ENCODE measurements at regions not wholly inside any gene's neighbourhood (a gene's known extent, or its start where the extent isn't known, plus 50 kb on each side); places are given as distances from the start of the nearest gene placed in this dataset.

DNA sequence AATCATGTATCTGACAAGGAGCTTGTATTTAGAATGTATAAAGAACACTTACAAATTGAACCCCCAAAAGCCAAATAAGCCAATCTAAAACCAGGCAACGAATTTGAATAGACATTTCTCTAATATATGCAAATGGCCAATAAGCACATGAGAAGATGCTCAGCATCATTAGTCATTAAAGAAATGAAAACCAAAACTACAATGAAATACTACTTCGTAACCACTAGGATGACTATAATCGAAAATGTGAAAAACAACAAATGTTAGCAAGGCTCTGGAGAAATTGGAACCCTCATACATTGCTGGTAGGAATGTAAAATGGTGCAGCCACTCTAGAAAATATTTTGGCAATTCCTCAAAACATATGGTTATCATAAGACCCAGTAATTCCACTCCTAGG lies 105.8 kb upstream of the TOP1 start:
- DNase-seq (ENCODE audit: insufficient read length, low spot score) (no peak), FAIRE-seq (peak; percentile 60)

DNA sequence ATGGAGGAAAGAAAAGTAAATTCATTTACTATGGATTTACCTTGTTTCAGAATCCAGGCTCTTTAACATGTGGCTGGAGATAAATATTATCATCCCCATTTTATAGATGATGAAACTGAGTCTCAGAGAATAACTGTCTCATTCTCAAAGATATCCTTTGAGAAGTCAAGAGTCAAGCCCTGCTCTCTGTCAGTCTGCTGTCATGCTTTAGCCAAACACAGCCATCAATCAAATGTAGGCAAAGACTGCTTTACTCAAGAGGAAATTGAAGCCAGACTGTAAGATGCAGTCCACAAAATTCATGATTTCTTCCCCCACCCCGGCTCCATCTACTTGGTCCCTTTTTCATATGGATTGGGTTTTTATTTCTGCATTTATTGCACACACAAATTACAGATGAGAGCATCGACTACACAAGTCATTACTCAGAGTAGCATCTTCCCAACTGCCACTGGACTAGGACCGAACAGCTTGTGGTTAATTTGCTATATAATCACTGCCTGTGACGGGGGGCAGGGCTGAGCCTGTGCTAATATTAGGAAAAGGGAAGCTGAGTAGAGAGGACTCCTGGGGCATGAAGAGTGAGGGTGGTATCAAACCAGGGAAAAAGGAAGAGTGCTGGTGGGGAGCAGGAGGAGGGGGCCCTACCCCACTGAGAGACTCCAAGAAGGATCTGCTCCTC lies 102.7 kb upstream of the TOP1 start:
- FAIRE-seq (no peak), DNase-seq (ENCODE audit: insufficient read length, low spot score) (no peak)

DNA sequence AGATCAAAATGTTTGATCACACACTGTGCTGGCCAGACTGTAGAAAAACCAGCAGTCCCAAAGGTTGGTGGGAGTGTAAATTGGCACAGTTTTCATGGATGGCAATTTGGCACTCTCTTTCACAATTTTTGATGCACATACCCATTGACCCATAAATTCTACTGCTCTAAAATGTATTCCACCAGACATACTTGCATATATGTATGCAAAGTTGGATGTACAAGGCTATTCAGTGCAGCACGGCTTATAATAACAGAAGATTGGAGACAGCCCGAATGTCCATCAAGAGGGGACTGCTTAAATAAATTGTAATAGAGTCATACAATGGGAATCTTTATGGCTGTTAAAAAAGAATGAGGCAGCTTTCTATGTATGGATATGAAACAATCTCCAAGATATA lies 101.7 kb upstream of the TOP1 start:
- FAIRE-seq (no peak), DNase-seq (ENCODE audit: insufficient read length, low spot score) (no peak)

DNA sequence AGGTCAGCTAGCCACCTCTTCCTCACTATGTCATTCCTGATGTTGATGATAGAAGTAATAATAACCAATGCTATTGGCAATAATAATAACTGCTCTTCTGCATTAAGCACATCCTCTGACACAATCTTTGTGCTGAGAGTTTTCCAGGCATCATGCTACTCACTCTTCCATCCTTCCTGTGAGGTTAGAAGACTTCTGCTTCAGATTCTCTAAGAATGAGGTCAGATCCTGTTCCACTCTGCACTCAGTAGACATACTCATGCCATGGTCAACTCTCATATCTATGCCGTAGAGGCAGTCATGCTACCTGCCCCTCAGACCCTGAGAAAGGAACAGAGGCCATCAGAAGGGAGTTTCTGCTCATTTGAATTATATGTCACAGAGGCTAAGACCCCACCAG lies 98.1 kb upstream of the TOP1 start:
- FAIRE-seq, result no peak

DNA sequence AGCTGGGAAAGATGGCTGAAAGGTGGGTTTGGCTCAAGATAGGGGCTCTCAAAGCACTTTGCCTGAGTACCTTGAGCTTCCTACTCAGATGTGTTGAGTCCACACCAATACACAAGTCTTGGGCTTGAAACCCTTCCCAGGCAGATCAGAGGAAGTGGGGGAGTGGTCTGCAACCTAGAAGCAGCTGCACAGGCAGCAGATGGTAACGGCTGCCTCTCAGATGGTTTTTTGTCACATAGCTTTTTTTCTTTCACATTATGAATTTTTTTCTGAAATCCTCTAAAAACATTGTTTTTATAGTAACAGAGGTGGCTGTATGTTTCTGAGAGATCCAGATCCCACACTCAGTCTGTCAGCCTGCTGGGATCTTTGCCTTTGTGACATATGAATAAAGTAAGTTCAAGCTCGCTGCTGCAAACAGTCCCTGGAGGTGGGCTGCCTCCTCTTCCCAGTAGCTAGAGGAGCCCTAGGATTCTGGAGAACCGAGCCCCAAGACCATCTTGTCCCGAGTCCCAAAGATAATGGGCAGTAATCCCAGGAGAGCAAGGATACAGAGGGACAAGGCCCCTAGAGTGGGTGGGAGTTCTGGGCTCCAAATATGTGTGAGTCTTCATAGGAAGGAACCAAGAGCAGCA lies 97.1 kb upstream of the TOP1 start:
- FAIRE-seq, result no peak

More for the DNA sequence above, 98.1 kb upstream of the TOP1 start:
- no peak for DNase-seq (ENCODE audit: insufficient read length, low spot score)

DNA sequence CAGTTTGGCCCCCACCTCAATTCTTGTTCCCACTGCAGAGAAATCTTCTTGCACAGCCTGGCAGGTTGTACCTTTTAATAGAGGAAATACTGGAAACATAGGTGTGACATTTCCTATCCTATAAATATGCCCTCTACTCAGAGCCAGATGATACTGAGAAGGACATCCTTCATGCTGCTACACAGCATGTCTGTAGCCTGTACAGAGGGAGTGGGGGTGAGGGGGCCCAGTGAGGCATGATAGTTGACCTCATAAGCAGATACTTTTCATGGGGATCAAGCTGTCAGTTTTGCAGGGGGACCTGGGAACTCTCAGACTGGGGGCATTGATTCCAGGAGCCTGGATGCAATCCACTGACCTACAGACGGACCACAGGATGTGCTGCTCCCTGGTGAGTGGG lies 96.2 kb upstream of the TOP1 start:
- DNase-seq (ENCODE audit: insufficient read length, low spot score) (no peak), FAIRE-seq (no peak)

More for the DNA sequence above, 97.1 kb upstream of the TOP1 start:
- DNase-seq (ENCODE audit: insufficient read length, low spot score), result no peak

DNA sequence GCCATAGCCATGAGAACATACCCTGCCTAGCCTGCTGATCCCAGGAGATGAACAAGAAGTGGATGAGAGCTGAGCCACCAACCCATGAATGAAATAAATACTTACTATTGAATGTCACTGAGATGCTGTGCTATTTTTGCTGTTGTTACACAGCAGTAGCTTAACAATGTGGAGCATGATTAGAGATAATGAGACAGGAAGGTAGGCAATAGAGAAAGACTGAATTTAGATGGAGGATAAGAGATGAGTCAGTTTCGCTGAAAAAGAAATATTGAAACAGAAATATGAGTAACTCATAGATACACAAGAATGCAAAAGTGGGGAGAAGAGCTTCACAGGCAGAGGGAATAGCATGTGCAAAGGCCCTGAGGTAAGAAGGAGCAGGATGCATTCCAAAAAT lies 94.9 kb upstream of the TOP1 start:
- DNase-seq (ENCODE audit: insufficient read length, low spot score) (no peak), FAIRE-seq (no peak)

DNA sequence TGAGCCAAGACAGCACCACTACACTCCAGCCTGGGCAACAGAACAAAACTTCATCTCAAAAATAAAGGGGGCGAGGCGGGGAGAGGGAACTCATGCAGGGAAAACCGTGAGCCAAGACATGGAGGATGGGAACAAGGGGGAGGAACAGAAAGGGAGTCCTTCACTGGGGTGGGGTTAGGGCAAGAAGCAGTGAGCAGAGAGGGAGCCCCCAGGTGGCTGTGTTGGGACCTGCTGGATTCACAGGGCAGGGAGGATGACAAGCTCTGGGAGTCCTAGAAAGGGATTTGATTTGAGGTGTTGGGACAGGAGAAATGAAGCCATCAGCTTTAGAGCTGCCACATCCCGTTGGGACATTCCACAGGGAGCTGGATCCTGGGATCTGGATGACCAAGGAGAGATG lies 90.6 kb upstream of the TOP1 start:
- DNase-seq (ENCODE audit: insufficient read length, low spot score), result no peak
- FAIRE-seq, result no peak

DNA sequence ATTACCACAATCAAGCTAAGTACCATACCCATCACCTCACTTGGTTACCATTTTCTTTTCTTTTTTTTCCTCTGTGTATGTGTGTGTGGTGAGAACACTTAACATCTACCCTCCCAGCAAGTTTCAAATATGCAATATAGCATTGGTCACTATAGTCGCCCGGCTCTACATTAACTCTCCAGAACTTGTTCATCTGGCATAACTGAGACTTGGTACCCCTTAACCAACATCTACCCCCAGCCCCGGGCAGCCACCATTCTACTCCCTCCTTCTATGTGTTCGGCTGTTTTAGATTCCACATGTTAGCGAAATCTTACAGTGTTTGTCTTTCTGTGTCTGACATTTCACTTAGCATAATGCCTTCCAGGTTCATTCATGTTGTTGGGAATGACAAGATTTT lies 89.0 kb upstream of the TOP1 start:
- FAIRE-seq (no peak), DNase-seq (ENCODE audit: insufficient read length, low spot score) (no peak)

DNA sequence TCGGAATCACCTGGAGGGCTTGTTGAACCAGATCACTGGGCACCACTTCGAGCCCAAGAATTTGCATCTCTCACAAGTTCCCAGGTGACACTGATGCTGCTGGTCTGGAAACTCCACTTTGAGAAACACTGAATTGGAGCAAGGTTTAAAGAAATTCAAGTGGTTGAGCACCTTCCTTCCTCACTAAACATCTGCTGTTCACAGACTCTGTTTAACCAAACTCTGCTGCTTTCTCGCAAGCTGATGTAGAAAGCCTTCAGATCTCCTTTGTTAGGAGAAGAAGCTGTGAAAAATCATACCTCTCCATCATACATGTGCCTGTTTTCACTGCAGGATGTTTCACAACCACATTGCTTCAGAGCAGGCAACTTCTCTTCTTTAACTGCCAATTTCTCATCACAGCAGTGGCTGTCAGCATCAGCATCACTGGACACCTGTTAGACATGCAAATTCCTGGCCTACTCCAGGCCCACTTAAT lies 87.5 kb upstream of the TOP1 start:
- FAIRE-seq (no peak), DNase-seq (ENCODE audit: insufficient read length, low spot score) (no peak)

DNA sequence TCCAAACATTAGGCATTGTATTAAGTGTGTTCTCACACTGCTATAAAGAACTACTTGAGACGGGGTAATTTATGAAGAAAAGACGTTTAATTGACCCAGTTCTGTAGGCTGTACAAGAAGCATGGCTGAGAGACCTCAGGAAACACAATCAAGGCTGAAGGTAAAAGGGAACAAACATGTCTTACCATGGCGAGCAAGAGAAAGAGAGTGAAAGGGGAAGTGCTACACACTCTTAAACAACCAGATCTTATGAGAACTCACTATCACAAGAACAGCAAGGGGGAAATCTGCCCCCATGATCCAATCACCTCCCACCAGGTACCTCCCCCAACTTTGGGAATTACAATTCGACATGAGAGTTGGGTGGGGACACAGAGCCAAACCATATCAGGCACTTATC lies 86.6 kb upstream of the TOP1 start:
- no peak for FAIRE-seq

DNA sequence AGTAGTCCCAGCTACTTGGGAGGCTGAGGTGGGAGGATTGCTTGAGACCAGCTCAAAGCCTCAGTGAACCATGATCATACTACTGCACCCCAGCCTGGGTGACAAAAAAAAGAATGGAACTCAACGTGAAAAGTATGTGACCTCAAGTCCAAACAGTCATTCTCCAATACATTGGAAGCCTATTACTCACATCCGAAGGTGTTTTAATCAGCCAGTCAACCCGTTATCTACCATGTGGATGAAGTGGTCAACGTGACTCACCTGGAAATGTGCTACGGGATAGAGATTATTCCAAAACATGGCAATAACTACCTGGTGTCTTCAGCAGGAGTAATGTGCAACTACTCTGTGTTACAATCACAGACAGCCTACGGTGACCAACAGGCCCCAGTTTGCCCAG lies 85.8 kb upstream of the TOP1 start:
- no peak for DNase-seq (ENCODE audit: insufficient read length, low spot score)
- FAIRE-seq, result no peak

More for the DNA sequence above, 86.6 kb upstream of the TOP1 start:
- no peak for DNase-seq (ENCODE audit: insufficient read length, low spot score)

DNA sequence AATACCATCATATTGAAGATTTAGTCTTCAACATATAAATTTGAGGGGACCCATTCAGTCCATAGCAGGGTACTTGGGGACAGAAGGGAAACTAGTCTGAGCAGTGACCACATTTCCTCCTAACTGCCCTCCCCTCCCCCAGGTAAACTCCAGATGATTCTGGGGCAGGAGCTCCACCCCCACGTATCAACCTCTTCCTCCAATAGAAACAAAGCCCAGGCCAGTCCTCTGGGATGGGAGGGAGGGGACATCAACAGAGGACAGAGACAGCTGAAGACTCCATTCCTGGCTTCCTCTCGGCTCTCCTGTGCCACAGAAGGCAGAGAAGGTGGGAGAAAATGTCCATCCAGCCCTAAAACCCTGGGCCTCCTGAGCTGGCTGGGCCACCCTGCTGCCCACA lies 85.0 kb upstream of the TOP1 start:
- DNase-seq (ENCODE audit: insufficient read length, low spot score), result no peak
- FAIRE-seq, result no peak

DNA sequence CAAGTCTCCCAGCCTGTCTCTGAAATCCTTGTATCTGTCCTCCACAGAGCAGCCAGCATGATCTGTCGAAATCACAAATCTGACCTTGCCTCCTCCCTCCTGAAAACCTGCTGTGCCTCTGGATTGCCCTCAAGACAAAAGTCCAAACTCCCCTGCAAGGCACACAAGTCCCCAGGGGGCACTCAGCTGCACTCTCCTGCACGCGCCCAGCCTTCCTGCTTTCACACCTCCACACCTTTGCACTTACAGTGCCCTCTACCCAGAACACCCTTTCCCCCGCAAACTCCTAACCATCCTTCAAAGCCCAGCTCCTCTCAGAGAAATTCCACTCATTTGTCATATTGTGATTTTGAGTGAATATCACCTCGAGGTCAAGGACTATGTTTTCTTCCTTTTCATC lies 83.4 kb upstream of the TOP1 start:
- DNase-seq (ENCODE audit: insufficient read length, low spot score), result no peak
- FAIRE-seq, result no peak

DNA sequence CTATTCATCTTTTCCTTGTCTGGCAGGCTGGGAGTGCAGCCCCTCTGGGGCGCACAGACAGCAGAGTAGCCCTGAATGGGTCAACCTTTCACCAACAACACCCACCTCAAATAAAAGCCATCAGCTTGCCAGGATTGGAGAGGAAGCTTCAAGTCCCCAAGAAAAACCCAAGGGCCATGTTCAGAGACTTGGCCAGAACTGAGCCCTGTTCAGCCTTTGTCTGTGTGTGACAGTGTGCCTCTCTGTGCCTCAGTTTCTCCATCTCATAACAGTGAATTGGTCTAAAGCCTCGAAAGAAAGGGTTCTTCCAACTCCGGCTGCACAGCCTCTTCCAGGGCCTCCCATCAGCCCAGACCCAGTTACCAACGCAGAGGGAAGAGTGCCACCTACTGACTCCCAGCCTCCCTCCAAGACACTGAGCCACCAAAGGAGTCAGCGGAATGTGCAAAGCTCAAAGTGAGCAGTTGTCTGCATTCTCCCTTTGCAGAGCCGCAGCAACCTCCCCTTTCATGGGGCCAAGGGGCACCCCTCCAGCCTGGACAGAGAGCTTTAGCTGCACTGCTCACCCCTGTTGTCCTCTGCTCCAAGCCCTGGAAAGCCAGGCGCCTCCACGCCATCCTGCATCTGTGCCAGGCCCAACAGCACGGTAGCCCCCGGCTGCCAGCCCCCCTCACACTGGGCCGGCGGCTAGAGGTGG lies 82.7 kb upstream of the TOP1 start:
- FAIRE-seq, result no peak
- DNase-seq (ENCODE audit: insufficient read length, low spot score), result no peak

DNA sequence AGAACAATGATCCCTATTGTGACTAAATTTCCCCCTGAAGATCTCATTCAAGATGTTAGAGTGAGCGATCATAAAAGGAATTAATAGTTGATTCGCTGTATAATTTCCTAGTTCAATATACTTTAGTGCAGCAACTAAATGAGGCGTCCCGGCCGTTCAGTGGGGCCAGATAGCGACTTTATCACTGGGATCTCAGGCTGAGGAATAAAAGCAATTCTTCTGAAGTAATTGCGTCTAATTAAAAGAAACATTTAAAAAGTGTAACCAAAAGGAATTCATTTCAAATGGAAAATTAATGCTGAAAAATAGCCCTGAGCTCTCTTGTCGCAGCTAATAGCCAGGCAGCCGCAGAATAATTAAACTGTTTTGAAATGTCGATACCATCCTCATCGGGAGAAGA lies 82.2 kb upstream of the TOP1 start:
- no peak for DNase-seq (ENCODE audit: insufficient read length, low spot score)
- FAIRE-seq, result no peak

DNA sequence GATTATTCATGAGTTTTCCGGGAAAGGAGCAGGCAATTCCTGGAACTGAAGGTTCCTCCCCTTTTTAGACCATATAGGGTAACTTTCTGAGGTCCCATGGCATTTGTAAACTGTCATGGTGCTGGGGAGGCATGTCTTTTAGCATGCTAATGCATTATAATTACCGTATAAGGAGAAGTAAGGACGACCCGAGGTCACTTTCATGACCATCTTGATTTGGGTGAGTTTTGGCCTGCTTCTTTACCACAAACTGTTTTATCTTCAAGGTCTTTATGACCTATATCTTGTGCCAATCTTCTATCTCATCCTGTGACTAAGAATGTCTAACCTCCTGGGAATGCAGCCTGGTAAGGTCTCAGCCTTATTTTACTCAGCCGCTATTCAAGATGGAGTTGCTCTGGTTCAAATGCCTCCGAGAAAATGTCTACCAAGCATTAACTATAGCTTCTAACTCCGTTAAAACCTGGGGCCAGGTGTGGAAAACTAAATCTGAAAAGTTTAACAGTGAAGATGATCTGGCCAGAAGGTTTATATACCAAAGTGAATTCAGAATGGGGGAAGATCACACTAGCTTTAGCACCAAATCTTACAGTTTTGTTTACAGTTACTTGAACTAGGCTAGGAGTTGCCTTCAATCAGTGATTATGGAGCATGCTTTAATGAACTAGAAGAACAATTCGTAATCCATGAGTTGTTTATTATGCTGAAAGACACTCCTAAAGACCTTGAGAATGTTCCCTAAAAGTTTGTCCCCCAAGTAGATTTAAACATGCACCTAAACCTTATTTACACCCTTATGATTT lies 80.0 kb upstream of the TOP1 start:
- no peak for FAIRE-seq
- no peak for DNase-seq (ENCODE audit: insufficient read length, low spot score)

DNA sequence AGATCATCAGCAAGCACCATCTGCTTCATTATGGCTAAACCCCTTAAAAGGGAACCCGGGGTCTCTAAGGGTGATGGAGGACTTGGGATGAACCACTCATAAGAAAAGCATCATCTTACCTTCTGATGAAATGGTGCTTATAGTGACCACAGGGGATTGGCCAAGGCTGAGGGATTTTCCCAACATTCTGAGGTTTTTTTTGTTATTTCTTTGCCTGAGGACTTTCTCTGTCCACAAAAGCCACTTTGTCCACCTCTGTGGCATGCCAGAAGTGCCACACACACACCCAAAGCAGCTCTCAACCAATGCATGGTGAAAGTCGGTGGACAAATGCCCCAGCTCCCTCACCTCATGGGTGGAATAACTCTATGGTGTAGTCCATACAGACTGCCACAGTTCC lies 79.3 kb upstream of the TOP1 start:
- FAIRE-seq (no peak), DNase-seq (ENCODE audit: insufficient read length, low spot score) (no peak)

DNA sequence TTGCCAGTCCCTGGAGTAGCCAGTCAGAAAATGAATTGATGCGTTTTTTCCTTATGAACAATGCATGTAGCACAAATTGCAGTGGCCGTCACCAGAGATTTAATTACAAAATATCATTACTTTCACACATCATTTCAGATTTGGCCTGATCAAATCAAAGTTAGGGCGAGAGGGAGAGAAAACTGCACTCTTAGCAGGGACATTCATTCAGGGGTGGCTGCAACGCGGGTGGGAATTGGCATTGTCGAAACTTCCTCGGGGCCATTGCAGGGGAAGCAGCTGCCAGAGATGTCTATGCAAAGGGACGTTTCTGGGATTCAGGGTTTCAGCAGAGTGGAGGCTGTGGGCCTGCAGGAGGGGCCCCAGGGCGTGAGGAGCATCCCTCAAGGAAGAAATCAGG lies 76.5 kb upstream of the TOP1 start:
- FAIRE-seq (no peak), DNase-seq (ENCODE audit: insufficient read length, low spot score) (no peak)

DNA sequence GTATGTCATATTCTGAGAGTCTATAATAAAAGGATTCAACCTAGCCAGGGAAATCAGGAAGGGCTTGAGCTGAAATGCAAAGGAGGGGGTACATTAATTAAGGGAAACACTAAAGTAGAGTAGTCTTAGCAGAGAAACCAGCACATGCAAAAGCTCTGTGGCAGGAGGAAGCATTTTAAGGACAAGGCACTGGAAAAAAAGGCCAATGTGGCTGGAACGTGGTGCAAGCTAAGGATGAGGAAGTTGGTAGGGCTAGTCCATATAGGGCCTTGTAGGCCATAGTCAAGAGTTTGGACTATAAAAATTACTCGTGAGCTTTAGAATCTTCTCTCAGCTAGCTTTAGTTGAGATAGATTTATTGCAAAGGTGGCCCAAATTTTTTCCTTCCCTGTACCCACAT lies 75.2 kb upstream of the TOP1 start:
- no peak for FAIRE-seq
- DNase-seq (ENCODE audit: insufficient read length, low spot score), result no peak

DNA sequence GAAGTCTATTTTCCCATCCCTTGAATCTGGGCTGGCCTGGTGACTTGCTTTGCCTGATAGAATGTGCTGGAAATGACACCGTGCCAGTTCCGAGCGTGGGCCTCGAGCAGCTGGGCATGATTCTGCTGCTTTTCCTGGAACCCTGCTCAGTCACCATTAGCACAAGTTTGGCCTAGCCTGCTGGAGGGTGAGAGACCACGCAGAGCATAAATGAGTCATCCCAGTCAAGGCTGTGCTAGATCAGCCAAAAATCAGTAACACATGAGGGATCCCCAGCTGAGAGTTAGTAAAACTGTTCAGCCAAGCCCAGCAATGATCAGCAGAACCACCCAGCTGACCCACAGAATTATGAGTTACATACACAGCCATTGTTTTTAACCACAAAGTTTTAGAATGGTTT lies 74.8 kb upstream of the TOP1 start:
- no peak for FAIRE-seq
- no peak for DNase-seq (ENCODE audit: insufficient read length, low spot score)
